Colonic mucosa (tissue), 4 donors: ENCODE measurements at regions not wholly inside any gene's neighbourhood (a gene's known extent, or its start where the extent isn't known, plus 50 kb on each side); places are given as distances from the start of the nearest gene placed in this dataset.

ENCODE experiments used
- DNase-seq: peaks from one replicate; pipeline ENCODE4 v3.0.0-alpha.2; 2020
- H3K27ac ChIP-seq: fragments of 200-600 bp; one replicate; pipeline ENCODE4 v1.8.0; 2021
- H3K27me3 ChIP-seq: fragments of 200-600 bp; one replicate; pipeline ENCODE4 v1.8.0; 2021
- H3K36me3 ChIP-seq: fragments of 200-600 bp; one replicate; pipeline ENCODE4 v1.8.0; 2021
- H3K4me1 ChIP-seq: fragments of 200-600 bp; one replicate; pipeline ENCODE4 v1.8.0; 2021; ENCODE audit warnings: mild to moderate bottlenecking
- H3K4me3 ChIP-seq: fragments of 200-600 bp; one replicate; pipeline ENCODE4 v1.8.0; 2021
- H3K9ac ChIP-seq, 2 donors: one replicate each; pipeline ENCODE4 v1.7.0; 2013; ENCODE audit warnings: control low read depth in 2 of 2, low read depth in 2 of 2, low read length in 2 of 2
- H3K9me3 ChIP-seq: fragments of 200-600 bp; one replicate; pipeline ENCODE4 v1.8.0; 2021
- intact Hi-C: fragments of 100-400 bp; cut with DNase I; formaldehyde crosslinking; loops from one replicate; pipeline ENCODE4 v1.14.1; 2022
- TF ChIP-seq, protein P1 (sequence below): fragments of 200-600 bp; IDR thresholded peaks from one replicate; pipeline ENCODE4 v1.8.0; 2022; ENCODE audit warnings: antibody characterized with exemption, mild to moderate bottlenecking
- donor health status: healthy.
- donor health status: DM: no; HTN: no; CAD: no.
- donor health status: DM: no; HTN: no; CAD: no.

DNA sequence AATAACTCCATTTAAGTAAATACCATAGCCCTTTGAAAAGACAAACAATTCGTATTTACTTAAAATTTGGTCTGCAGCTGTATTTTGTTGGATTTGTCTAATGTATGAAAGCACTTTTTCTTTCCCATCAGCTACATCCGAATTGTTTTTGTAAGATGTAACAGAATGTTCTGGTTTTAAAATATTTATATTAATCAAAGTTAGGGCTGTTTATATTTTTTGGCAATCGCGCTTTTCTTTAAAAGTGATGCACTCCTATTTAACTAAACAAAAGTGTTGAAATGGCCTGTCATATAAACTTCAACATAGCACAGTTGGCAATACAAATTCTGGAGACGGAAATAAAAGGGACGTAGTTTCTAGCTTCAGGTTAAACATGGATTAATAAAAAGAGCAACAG is 216.3 kb upstream of the ADGRL2 start:
- TF ChIP-seq, protein P1, sequence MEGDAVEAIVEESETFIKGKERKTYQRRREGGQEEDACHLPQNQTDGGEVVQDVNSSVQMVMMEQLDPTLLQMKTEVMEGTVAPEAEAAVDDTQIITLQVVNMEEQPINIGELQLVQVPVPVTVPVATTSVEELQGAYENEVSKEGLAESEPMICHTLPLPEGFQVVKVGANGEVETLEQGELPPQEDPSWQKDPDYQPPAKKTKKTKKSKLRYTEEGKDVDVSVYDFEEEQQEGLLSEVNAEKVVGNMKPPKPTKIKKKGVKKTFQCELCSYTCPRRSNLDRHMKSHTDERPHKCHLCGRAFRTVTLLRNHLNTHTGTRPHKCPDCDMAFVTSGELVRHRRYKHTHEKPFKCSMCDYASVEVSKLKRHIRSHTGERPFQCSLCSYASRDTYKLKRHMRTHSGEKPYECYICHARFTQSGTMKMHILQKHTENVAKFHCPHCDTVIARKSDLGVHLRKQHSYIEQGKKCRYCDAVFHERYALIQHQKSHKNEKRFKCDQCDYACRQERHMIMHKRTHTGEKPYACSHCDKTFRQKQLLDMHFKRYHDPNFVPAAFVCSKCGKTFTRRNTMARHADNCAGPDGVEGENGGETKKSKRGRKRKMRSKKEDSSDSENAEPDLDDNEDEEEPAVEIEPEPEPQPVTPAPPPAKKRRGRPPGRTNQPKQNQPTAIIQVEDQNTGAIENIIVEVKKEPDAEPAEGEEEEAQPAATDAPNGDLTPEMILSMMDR, result no peak
- no peaks in the 10 kb centered on the region for H3K27me3 ChIP-seq
- no peak overlapping the region for H3K4me3 ChIP-seq
- intact Hi-C loops, result no loop called here
- DNase-seq, result no peak
- H3K9me3 ChIP-seq, result no peaks in the 10 kb centered on the region
- H3K9ac ChIP-seq, result no peak overlapping the region
- H3K27ac ChIP-seq, result no peak overlapping the region
- no peaks in the 10 kb centered on the region for H3K4me1 ChIP-seq
- no peaks in the 10 kb centered on the region for H3K36me3 ChIP-seq

DNA sequence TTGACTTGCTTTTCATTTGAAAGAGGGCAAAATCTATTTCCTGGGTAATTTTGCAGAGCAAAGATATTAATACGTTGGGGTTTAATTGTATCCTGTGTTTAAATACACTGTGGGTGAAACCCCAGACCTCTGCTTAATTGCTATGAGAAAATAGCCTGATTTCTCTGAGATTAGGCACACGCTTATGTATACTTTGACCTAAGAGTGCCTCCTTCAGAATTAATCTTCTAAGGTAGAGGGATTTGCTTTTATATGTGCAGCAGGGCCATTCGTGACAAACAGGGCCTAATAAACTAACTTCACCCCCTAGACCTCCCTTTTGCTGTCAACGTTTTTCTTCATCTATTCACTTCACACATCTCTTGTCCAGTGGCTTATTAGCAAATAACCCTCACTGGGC is 216.9 kb upstream of the ADGRL2 start:
- H3K4me1 ChIP-seq, result no peaks in the 10 kb centered on the region
- H3K4me3 ChIP-seq, result no peak overlapping the region
- intact Hi-C loops, result no loop called here
- TF ChIP-seq, protein P1, result no peak
- DNase-seq, result no peak
- no peak overlapping the region for H3K27ac ChIP-seq
- H3K27me3 ChIP-seq, result no peaks in the 10 kb centered on the region
- no peak overlapping the region for H3K9ac ChIP-seq
- H3K9me3 ChIP-seq, result no peaks in the 10 kb centered on the region
- H3K36me3 ChIP-seq, result no peaks in the 10 kb centered on the region

DNA sequence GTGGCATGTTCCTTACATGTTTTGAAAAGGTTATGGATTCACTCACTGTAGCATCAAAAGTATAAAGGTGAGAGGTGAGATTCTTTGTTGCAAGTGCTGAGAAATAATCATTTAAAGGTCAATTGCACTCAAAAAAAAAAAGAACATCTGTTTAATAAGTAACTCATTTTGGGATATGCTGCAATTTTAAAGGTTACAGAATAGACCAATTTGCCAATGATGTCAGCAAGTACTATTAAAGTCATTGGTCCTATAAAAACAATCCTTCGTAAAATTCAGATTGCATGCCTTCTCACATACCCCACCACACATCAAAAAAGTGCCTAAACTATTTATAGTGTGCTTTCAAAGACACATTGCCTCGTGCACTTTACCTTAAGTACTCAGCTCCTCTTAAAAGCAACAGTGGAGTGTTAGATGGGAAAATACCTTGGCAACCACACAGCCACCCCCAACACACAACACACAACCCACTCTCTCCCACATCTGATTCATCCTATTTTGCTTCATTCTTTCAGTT is 218.2 kb upstream of the ADGRL2 start:
- no peak for DNase-seq
- no peak overlapping the region for H3K27ac ChIP-seq
- no peaks in the 10 kb centered on the region for H3K27me3 ChIP-seq
- intact Hi-C loops, result no loop called here
- no peak overlapping the region for H3K4me3 ChIP-seq
- H3K4me1 ChIP-seq, result no peaks in the 10 kb centered on the region
- TF ChIP-seq, protein P1, result no peak
- no peaks in the 10 kb centered on the region for H3K36me3 ChIP-seq
- no peak overlapping the region for H3K9ac ChIP-seq
- H3K9me3 ChIP-seq, result no peaks in the 10 kb centered on the region

DNA sequence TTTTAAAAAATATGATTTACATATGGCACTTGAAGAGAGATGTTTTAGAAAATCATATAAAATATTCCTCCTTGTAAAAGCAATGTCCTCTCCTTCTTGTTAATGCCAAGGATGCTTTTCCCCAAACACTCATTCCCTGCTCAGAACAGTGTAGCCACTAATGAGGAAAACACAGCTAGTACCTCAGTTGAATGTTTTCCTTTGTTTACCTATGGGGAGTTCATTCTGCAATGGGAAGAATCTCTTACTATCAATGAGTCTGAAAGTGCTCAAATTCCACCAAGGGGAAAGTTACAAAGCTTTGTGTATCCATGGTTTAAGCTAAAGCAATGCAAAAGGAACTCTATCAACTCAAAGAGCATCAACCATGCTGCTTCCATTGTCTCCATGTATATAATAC is 221.9 kb upstream of the ADGRL2 start:
- intact Hi-C loops, result no loop called here
- H3K4me3 ChIP-seq, result no peak overlapping the region
- TF ChIP-seq, protein P1, result no peak
- no peak overlapping the region for H3K9ac ChIP-seq
- no peaks in the 10 kb centered on the region for H3K36me3 ChIP-seq
- H3K27me3 ChIP-seq, result no peaks in the 10 kb centered on the region
- no peaks in the 10 kb centered on the region for H3K4me1 ChIP-seq
- no peak for DNase-seq
- no peak overlapping the region for H3K27ac ChIP-seq
- no peaks in the 10 kb centered on the region for H3K9me3 ChIP-seq

DNA sequence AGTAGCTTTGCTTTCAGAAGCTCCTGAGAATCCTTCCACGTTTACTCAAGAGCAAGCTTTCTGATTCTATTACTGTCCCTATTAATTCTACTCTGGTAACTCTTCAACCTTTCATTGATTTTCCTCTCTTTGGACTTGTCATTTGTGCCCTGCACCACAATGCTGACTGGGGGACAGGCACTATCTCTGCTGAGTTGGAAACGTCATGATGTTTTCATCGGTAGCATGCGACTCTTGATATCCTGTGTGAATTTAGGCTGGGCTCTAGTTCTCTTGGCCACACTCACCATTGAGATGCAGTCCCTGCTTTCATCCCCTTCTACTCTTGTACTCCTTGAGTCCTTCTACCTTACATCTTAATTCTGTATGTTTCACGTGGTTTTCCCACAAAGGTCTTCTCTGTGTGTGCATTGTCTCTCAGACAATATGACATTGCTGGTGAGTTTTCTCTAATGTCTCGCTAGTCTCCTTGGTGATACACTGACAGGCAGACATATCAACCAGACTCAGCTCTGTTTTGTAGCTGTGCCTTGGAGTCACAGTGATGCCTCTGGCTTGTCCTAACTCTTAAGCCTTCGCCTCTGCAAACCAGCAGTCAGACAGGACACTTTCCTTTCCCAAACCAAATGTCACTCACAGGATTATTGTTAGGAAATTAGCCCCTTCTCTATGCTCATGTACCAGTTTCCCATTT is 223.6 kb upstream of the ADGRL2 start:
- Histone ChIP-seq H3K27ac (no peak overlapping the region), H3K4me3 (no peak overlapping the region), H3K27me3 (no peaks in the 10 kb centered on the region), H3K9ac (no peak overlapping the region), H3K9me3 (no peaks in the 10 kb centered on the region), H3K36me3 (no peaks in the 10 kb centered on the region), H3K4me1 (no peaks in the 10 kb centered on the region)
- TF ChIP-seq, protein P1, result no peak
- intact Hi-C loops, result no loop called here
- DNase-seq, result no peak
